OCI-LY1 (cell line): ENCODE measurements at regions not wholly inside any gene's neighbourhood (a gene's known extent, or its start where the extent isn't known, plus 50 kb on each side); places are given as distances from the start of the nearest gene placed in this dataset.

Source experiments
- H2AFZ ChIP-seq: fragments of 200-600 bp; sonication (generic), shearing (Covaris generic); 2 replicates; pipeline ENCODE4 v1.6.0; 2014; ENCODE audit warnings: antibody characterized with exemption, mild to moderate bottlenecking, low read length
- H3F3A ChIP-seq: fragments of 200-600 bp; sonication (generic), shearing (Covaris generic); 2 replicates; pipeline ENCODE4 v1.6.0; 2014; ENCODE audit warnings: mild to moderate bottlenecking, antibody characterized with exemption, low read length, moderate library complexity; ENCODE audit not compliant: insufficient read depth
- H3K27ac ChIP-seq: fragments of 200-600 bp; sonication (generic); 2 replicates; pipeline ENCODE4 v1.5.1; 2014; ENCODE audit warnings: low read length, mixed run types, mild to moderate bottlenecking, low read depth; ENCODE audit not compliant: poor library complexity, severe bottlenecking
- H3K27me3 ChIP-seq: fragments of 200-600 bp; sonication (generic); 2 replicates; pipeline ENCODE4 v1.6.0; 2014; ENCODE audit warnings: antibody characterized with exemption, mild to moderate bottlenecking, low read length, moderate library complexity; ENCODE audit not compliant: insufficient read depth
- H3K36me3 ChIP-seq: fragments of 200-600 bp; sonication (generic); 2 replicates; pipeline ENCODE4 v1.6.1; 2014; ENCODE audit warnings: mild to moderate bottlenecking, antibody characterized with exemption, low read length, moderate library complexity, mixed read lengths; ENCODE audit not compliant: insufficient read depth
- H3K4me1 ChIP-seq: fragments of 200-600 bp; sonication (generic); 2 replicates; pipeline ENCODE4 v1.5.1; 2014; ENCODE audit warnings: mild to moderate bottlenecking, low read length, moderate library complexity; ENCODE audit not compliant: insufficient read depth, severe bottlenecking
- H3K4me2 ChIP-seq: fragments of 200-600 bp; sonication (generic), shearing (Covaris generic); 2 replicates; pipeline ENCODE4 v1.6.1; 2014; ENCODE audit warnings: low read length
- H3K4me3 ChIP-seq: fragments of 200-600 bp; sonication (generic); 2 replicates; pipeline ENCODE4 v1.5.1; 2014; ENCODE audit warnings: low read length, low read depth, mild to moderate bottlenecking, mixed read lengths; ENCODE audit not compliant: poor library complexity, severe bottlenecking
- H3K79me2 ChIP-seq: fragments of 200-600 bp; shearing (Covaris generic); 2 replicates; pipeline ENCODE4 v1.6.1; 2016; ENCODE audit warnings: mixed run types, low read length, mixed read lengths; ENCODE audit not compliant: insufficient read depth
- H3K9ac ChIP-seq: fragments of 200-600 bp; sonication (generic), shearing (Covaris generic); 2 replicates; pipeline ENCODE4 v1.6.1; 2014; ENCODE audit warnings: mild to moderate bottlenecking, low read length, mixed read lengths
- H3K9me2 ChIP-seq: fragments of 200-600 bp; sonication (generic), shearing (Covaris generic); 2 replicates; pipeline ENCODE4 v1.6.1; 2014; ENCODE audit warnings: low read depth, mild to moderate bottlenecking, low read length, mixed read lengths
- H3K9me3 ChIP-seq: fragments of 200-600 bp; shearing (Covaris generic); 2 replicates; pipeline ENCODE4 v1.6.1; 2014; ENCODE audit warnings: low read length, mixed read lengths
- H4K20me1 ChIP-seq: fragments of 200-600 bp; sonication (generic), shearing (Covaris generic); 2 replicates; pipeline ENCODE4 v1.6.0; 2016; ENCODE audit warnings: mild to moderate bottlenecking, low read length; ENCODE audit not compliant: insufficient read depth
- CTCF ChIP-seq: fragments of 200-600 bp; sonication (generic), shearing (Covaris generic); IDR thresholded peaks from 2 replicates; pipeline ENCODE4 v1.5.1; 2017; ENCODE audit warnings: mild to moderate bottlenecking, antibody characterized with exemption, low read length, moderate library complexity, mixed read lengths
- EZH2 ChIP-seq: fragments of 200-600 bp; sonication (generic), shearing (Covaris generic); IDR thresholded peaks from 2 replicates; pipeline ENCODE4 v1.8.0; 2017; ENCODE audit warnings: borderline replicate concordance, mixed run types, mild to moderate bottlenecking, antibody characterized with exemption, low read length, moderate library complexity, mixed read lengths

- Histone ChIP-seq H3K79me2 (no peaks in the 10 kb centered on the region), H3K9me3 (no peaks in the 10 kb centered on the region), H2AFZ (no peak overlapping the region), H3K4me1 (peaks cover 69% of the 10 kb centered on the region), H3K36me3 (no peaks in the 10 kb centered on the region), H3K27me3 (no peaks in the 10 kb centered on the region), H3K4me2 (no peak overlapping the region), H4K20me1 (no peaks in the 10 kb centered on the region), H3K27ac (no peak overlapping the region), H3F3A (no peaks in the 10 kb centered on the region), H3K4me3 (no peak overlapping the region), H3K9me2 (no peaks in the 10 kb centered on the region), H3K9ac (no peak overlapping the region)
- no peak for TF ChIP-seq EZH2
- no peak for TF ChIP-seq CTCF
Measured at GRCh38 chr9:2288309-2288708, 273.2 kb downstream of the SMARCA2 start.

- no peaks in the 10 kb centered on the region for H4K20me1 ChIP-seq
- H3F3A ChIP-seq: no peaks in the 10 kb centered on the region
- H3K9ac ChIP-seq: peak overlapping the region; percentile 21; the same call in 1 of the 2 replicates
- no peaks in the 10 kb centered on the region for H3K9me2 ChIP-seq
- H3K4me3 ChIP-seq: no peak overlapping the region
- peaks cover 78% of the 10 kb centered on the region for H3K4me1 ChIP-seq
- no peak overlapping the region for H3K4me2 ChIP-seq
- no peaks in the 10 kb centered on the region for H3K79me2 ChIP-seq
- H3K27ac ChIP-seq: peak overlapping the region; percentile 55
- no peaks in the 10 kb centered on the region for H3K9me3 ChIP-seq
- no peak overlapping the region for H2AFZ ChIP-seq
- no peaks in the 10 kb centered on the region for H3K36me3 ChIP-seq
- TF ChIP-seq CTCF: no peak
- no peak for TF ChIP-seq EZH2
- no peaks in the 10 kb centered on the region for H3K27me3 ChIP-seq
Measured at GRCh38 chr9:2289263-2289662, 274.1 kb downstream of the SMARCA2 start.

- H3K27me3 ChIP-seq: no peaks in the 10 kb centered on the region
- H3K9me3 ChIP-seq: no peaks in the 10 kb centered on the region
- no peaks in the 10 kb centered on the region for H3K79me2 ChIP-seq
- no peak overlapping the region for H3K4me3 ChIP-seq
- H4K20me1 ChIP-seq: no peaks in the 10 kb centered on the region
- H3K4me2 ChIP-seq: no peak overlapping the region
- no peak overlapping the region; the same call in 1 of the 2 replicates for H3K9ac ChIP-seq
- peak overlapping the region; percentile 74 for H3K27ac ChIP-seq
- H3K4me1 ChIP-seq: peaks cover 78% of the 10 kb centered on the region
- TF ChIP-seq CTCF (no peak), EZH2 (no peak)
- no peak overlapping the region for H2AFZ ChIP-seq
- no peaks in the 10 kb centered on the region for H3K36me3 ChIP-seq
- no peaks in the 10 kb centered on the region for H3F3A ChIP-seq
- H3K9me2 ChIP-seq: no peaks in the 10 kb centered on the region
Measured at GRCh38 chr9:2290382-2290781, 275.2 kb downstream of the SMARCA2 start.
